HG03571 (cell line): ENCODE measurements at regions not wholly inside any gene's neighbourhood (a gene's known extent, or its start where the extent isn't known, plus 50 kb on each side); places are given as distances from the start of the nearest gene placed in this dataset.
"Not testable (repeated sequence)": the region's sequence is repeated elsewhere in the genome, so short reads cannot be mapped to it uniquely, and the experiment has no call there.

Experiments
- ATAC-seq: cut with Tn5 transposase; IDR thresholded peaks from one replicate; pipeline ENCODE4 v1.9.1; 2021; ENCODE audit not compliant: unreplicated experiment

- ATAC-seq = no peak
These were observed 1183.2 kb upstream of the B3GALT2 start for GRCh38 chr1:194369622-194370021.

DNA sequence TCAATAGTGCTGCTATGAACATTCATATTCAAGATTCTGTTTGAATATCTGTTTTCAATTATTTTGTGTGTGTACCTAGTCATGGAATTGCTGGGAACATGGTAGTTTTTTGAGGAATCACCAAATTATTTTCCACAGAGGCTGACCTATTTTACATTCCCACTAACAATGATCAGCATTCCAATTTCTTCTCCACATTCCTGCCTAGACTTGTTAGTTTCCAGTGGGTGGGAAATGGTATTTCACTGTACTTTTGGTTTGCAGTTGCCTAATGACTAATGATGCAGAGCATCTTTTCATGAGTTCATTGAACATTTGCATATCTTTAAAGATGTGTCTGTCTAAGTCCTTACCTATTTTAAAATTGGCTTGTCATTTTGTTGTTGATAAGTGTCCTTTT is 1182.6 kb upstream of the B3GALT2 start:
- ATAC-seq = no peak

GRCh38 chr1:194367121-194367520 is 1180.7 kb upstream of the B3GALT2 start:
- ATAC-seq = no peak

- no peak for ATAC-seq
These were observed 1180.3 kb upstream of the B3GALT2 start for GRCh38 chr1:194366705-194367104.

DNA sequence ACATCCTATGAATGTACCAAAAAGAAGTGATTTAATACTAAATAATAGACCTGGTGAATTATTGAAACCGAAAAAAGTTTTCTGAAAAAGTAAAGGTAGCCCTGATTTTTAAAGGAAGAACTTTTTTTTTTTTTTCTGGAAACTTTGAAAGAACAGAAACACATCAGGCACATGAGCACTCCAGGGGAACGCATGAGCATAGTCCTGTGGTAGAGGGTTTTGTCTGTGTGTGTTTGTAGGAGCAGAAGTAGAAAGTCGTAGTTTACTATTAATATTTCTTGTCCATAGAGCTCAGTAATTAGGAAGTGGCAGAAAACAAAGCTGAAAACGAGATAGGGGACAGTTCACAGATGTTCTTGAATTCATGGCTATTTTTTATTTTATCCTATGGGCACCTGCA is 1175.9 kb upstream of the B3GALT2 start:
- ATAC-seq = no peak

GRCh38 chr1:194361374-194362131 is 1175.1 kb upstream of the B3GALT2 start:
- no peak for ATAC-seq

DNA sequence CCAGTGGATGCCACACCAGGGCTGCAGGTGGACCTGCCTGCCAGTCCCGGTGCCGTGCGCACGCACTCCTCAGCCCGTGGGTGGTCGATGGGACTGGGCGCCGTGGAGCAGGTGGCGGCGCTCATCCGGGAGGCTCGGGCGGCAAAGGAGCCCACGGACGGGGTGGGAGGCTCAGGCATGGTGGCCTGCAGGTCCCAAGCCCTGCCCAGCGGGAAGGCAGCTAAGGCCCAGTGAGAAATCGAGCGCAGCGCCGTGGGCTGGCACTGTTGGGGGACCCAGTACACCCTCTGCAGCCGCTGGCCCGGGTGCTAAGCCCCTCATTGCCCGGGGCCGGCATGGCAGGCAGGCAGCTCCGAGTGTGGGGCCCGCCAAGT is 1171.8 kb upstream of the B3GALT2 start:
- no peak for ATAC-seq

- ATAC-seq = not testable (repeated sequence)
These were observed 1171.3 kb upstream of the B3GALT2 start for GRCh38 chr1:194357573-194358207.

GRCh38 chr1:194355488-194356106 is 1169.2 kb upstream of the B3GALT2 start:
- ATAC-seq = no peak

DNA sequence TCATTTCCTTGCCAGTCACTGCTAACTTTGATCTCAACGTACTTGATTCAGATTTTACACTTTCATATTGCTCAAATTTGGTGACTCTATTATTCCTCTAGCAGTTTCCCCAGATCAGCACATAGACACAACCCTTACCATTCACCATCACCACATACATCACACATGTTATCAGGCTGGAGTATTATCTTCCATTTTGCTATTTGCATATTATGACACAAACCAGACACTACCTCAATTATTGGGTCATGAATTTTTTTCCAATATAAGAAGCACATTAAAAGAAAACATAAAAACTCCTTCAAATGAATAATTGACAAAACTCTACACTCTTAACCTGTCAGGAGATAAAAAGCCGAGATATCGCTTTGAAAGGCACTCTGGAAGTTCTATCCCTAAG is 1166.7 kb upstream of the B3GALT2 start:
- ATAC-seq = no peak

DNA sequence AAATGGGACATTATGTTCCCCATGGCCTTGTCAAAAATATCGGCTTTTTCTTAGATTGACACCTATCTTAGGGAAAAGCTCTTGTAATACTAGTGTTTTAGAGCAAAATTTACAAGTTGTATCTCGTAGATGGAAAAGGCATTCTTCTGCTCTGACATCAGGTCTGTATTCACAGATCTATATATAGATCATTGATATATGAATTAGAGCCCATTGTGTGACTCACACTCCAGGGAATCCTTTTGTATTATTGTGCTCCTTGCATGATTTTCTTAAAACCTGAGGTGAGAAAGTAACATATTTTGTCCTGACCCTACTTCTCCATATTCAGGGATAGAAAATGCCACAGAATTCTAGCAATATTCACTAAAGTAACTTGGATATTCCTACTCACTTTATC is 1160.8 kb upstream of the B3GALT2 start:
- ATAC-seq = no peak

GRCh38 chr1:194342484-194343262 is 1156.3 kb upstream of the B3GALT2 start:
- ATAC-seq = no peak

DNA sequence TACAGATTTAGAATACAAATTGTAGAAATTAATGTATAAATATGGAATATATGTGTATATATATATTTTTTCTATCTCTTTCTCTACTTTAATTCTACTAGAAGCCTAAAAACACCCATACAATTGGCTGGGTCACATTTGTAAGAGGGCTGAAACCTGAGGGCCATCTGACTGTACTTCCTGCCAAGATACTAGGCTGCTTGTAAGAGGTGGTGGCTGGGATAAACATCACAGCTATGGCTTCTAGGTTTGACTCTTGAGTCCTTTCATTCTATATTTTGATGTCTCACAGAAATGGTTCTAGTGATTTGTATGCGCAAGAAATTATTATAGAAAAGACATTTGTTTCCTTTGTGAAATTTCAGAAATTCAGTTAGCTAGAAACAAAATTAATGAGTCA is 1155.2 kb upstream of the B3GALT2 start:
- ATAC-seq = no peak

DNA sequence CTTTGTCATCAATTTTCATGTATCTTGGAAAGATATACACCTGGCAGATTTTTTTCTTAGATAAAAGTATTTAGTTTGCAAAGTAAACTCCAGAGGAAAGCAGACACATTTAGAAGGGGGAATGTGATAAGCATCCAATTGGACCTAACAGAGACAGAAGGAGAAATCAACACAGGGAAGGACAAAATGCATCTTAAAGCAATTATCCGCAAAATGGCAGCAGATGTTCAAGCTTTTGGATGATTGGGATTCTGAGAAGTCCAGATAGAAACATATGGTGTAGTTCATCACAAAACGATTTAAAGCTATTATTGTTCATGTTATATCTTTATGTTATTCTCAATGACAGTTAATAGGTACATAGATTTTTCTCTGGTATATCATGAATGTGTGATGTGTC is 1153.1 kb upstream of the B3GALT2 start:
- no peak for ATAC-seq

DNA sequence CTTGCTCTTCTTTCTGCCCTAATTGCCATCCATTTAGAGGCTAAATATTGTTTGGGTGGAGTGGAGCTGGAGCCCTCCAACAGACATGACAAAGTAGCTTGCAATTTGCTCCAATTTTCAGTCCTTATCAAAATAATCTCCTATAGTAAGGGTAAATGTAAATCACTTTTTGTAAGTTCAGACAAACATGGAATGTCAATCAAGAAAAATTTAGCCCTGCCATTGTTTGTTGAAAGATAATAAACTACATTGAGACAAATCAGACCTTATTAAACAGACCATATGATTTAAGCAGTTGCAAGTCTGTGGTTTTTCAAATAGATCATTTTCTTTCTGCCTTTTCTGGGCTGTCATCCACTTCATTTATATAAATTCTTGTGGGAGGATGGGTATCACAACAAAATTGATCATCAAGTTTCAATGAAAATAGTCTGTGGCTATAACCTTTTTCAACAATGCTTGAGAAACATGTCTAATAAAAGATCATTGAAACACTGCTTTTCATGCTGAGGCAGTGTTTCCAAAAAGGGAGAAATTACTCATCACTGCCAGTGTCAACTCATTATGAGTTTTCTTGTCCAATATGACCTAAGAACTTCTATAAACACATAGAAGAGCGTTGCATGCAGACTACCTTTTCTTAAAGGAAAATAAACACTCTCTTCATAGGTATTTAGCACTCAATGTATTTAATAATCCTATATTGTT is 1152.0 kb upstream of the B3GALT2 start:
- no peak for ATAC-seq

DNA sequence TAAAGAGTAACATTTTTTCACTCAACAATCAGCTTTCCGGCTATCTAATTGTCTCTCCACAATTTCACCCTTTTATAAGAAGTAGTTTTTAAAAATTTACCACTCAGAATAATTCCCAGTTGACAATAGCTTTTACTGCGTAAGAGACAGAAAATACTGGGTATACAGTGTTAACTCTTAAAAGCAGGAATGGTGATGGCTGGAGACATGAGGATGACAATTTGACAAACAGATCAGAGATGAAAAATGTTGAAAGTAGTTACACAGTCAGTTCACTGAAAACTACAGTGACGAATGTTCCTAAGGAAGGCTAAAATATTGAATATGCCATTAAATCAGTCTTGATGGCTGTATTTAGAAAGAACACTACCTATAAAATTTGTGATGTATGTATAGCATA is 1146.8 kb upstream of the B3GALT2 start:
- ATAC-seq = no peak

- ATAC-seq = no peak
These were observed 1145.3 kb upstream of the B3GALT2 start for GRCh38 chr1:194331758-194332157.

- no peak for ATAC-seq
These were observed 1136.3 kb upstream of the B3GALT2 start for GRCh38 chr1:194322751-194323150.

DNA sequence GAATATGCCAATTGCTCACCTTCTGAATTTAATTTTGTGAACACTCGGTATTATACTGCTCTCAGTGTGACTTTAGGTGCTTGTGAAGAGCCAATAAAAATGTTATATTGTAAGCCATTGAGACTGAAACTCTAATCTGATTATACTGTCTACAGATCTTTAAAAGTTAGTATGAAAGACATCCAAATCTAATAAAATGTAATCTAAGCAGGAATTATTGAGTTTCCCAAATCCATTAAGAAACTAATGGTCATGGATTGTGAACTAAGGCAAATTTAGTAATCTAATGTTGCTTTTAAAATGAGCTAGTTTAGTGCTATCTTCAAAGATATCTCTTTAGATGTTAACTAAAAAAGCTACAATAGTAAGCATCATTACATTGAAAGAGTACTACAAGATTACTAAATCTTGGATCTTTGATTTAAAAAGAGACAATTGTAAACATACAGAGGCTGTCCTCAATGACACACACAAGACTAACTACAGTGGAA is 1132.4 kb upstream of the B3GALT2 start:
- no peak for ATAC-seq

DNA sequence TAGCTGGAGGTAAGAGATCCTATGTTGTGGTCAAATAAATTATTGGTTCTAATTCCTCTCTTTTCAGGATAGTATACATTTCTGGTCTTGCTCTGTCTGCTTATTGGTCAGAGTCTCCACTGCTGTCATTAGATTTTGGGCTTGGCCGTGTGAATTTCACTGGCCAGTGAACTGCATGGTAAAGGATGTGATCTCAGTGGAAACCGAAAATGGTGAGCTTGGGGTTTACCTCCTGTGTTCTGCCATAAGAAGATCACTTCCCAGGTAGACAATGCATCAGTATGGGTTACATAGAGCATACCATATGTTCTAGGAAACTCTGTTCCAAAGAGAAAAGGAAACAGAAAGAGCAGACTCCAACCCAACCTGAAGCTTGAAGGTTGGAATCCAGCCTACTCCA is 1123.3 kb upstream of the B3GALT2 start:
- ATAC-seq = no peak

DNA sequence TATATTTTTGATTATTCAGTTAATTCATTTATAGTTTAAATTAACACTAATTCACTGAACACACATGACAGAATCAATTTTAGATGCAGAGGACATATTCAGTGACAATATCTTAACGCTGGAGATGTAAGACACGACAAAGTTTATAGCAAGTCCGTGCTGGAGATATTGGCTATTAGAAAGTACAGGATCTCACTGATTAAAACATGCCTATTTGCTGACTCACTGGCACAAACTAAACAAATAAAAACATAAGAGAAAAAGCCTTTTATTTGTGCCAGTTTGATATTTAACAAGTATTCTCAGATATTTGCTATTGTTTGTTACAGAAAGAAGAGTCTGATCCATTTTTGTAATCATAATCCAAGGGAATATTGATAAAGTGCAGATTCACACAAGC is 1122.9 kb upstream of the B3GALT2 start:
- no peak for ATAC-seq
